Activated T-helper 9 cell treated with anti-CD3 and anti-CD28 coated beads, Interleukin-2, amount 50 U/mL, for 16 hours (primary cell): ENCODE measurements at regions not wholly inside any gene's neighbourhood (a gene's known extent, or its start where the extent isn't known, plus 50 kb on each side); places are given as distances from the start of the nearest gene placed in this dataset.

Source experiments
- DNase-seq: peaks from one replicate; pipeline ENCODE4 v3.0.0-alpha.2; 2020; ENCODE audit warnings: low read depth

GRCh38 chr22:19621373-19622060 lies 92.8 kb upstream of the SEPTIN5 start:
- DNase-seq = no peak

- no peak for DNase-seq
These were observed 92.3 kb upstream of the SEPTIN5 start for GRCh38 chr22:19622061-19622441.

GRCh38 chr22:19625331-19626041 lies 88.8 kb upstream of the SEPTIN5 start:
- DNase-seq = no peak

GRCh38 chr22:19626042-19626587 lies 88.2 kb upstream of the SEPTIN5 start:
- DNase-seq = no peak

GRCh38 chr22:19626666-19627065 lies 87.6 kb upstream of the SEPTIN5 start:
- no peak for DNase-seq

- DNase-seq = no peak
These were observed 86.1 kb upstream of the SEPTIN5 start for GRCh38 chr22:19628038-19628776.

GRCh38 chr22:19629331-19629719 lies 85.0 kb upstream of the SEPTIN5 start:
- no peak for DNase-seq

- DNase-seq = peak; percentile 70
These were observed 84.4 kb upstream of the SEPTIN5 start for GRCh38 chr22:19629720-19630419.

GRCh38 chr22:19630614-19631013 lies 83.7 kb upstream of the SEPTIN5 start:
- DNase-seq = no peak

GRCh38 chr22:19631899-19632667 lies 82.2 kb upstream of the SEPTIN5 start:
- DNase-seq = no peak

GRCh38 chr22:19632668-19633148 lies 81.6 kb upstream of the SEPTIN5 start:
- no peak for DNase-seq

GRCh38 chr22:19634226-19634975 lies 79.9 kb upstream of the SEPTIN5 start:
- DNase-seq = no peak

- DNase-seq = no peak
These were observed 78.7 kb upstream of the SEPTIN5 start for GRCh38 chr22:19635644-19636043.

GRCh38 chr22:19636696-19637407 lies 77.5 kb upstream of the SEPTIN5 start:
- DNase-seq = no peak

GRCh38 chr22:19637408-19638281 lies 76.7 kb upstream of the SEPTIN5 start:
- no peak for DNase-seq

GRCh38 chr22:19638282-19639015 lies 75.9 kb upstream of the SEPTIN5 start:
- DNase-seq = no peak

- no peak for DNase-seq
These were observed 74.6 kb upstream of the SEPTIN5 start for GRCh38 chr22:19639610-19640135.

- DNase-seq = no peak
These were observed 74.0 kb upstream of the SEPTIN5 start for GRCh38 chr22:19640306-19640705.
